K562 (cell line): ENCODE measurements at regions not wholly inside any gene's neighbourhood (a gene's known extent, or its start where the extent isn't known, plus 50 kb on each side); places are given as distances from the start of the nearest gene placed in this dataset.

Experiments
- ATF3 ChIP-seq, 2 experiments: fragments of 450-650 bp in 1 of 2; sonication (generic) in 1 of 2; formaldehyde crosslinking in 1 of 2; IDR thresholded peaks in 1 of 2; conservative IDR thresholded peaks in 1 of 2; 2 replicates each; pipeline versions ENCODE4 v1.6.1 to v1.8.1; 2016 to 2023; ENCODE audit warnings: mild to moderate bottlenecking in 2 of 2, moderate library complexity in 2 of 2, inconsistent platforms in 1 of 2, missing genetic modification reagents in 1 of 2
- FOXP1 ChIP-seq: sonication (generic); formaldehyde crosslinking; IDR thresholded peaks from 2 replicates; pipeline ENCODE4 v1.8.0; 2022; ENCODE audit warnings: mild to moderate bottlenecking, missing genetic modification reagents
- FOXP4 ChIP-seq: sonication (generic); formaldehyde crosslinking; IDR thresholded peaks from 2 replicates; pipeline ENCODE4 v1.8.0; 2022; ENCODE audit warnings: mild to moderate bottlenecking, missing genetic modification reagents, borderline replicate concordance
- HBP1 ChIP-seq: fragments of 450-650 bp; formaldehyde crosslinking; IDR thresholded peaks from 2 replicates; pipeline ENCODE4 v1.4.0; 2022; ENCODE audit warnings: missing genetic modification characterization
- HNRNPH1 ChIP-seq: fragments of 200-400 bp; formaldehyde crosslinking; optimal IDR thresholded peaks from 2 replicates; pipeline ENCODE3; 2017; ENCODE audit warnings: low read depth, mild to moderate bottlenecking, low read length, moderate library complexity
- PRMT5 ChIP-seq: sonication (generic); formaldehyde crosslinking; IDR thresholded peaks from 2 replicates; pipeline ENCODE4 v1.5.0; 2020; ENCODE audit warnings: missing genetic modification reagents
- SMARCA4 ChIP-seq: fragments of 450-650 bp; IDR thresholded peaks from 2 replicates; pipeline ENCODE4 v1.6.1; 2016
- ZNF668 ChIP-seq: fragments of 250-450 bp; sonication (Bioruptor Pico); IDR thresholded peaks from 2 replicates; pipeline ENCODE4 v1.8.0; 2022; ENCODE audit warnings: mild to moderate bottlenecking, inconsistent platforms

- TF ChIP-seq ATF3 (IDR thresholded peaks at IDR 0.05) (no peak), ATF3 (CRISPR knock-in tag; conservative IDR thresholded peaks at IDR 0.05) (no peak), PRMT5 (CRISPR knock-in tag) (no peak), FOXP1 (CRISPR knock-in tag) (no peak), SMARCA4 (no peak), FOXP4 (CRISPR knock-in tag) (no peak), HNRNPH1 (no peak), ZNF668 (CRISPR knock-in tag) (no peak), HBP1 (no peak)
Observed at GRCh38 chr3:61357902-61358301, 106.7 kb upstream of the FHIT start (continued).
